ENCODE measurements at regions not wholly inside any gene's neighbourhood (a gene's known extent, or its start where the extent isn't known, plus 50 kb on each side); places are given as distances from the start of the nearest gene placed in this dataset.
"Not testable (repeated sequence)": the region's sequence is repeated elsewhere in the genome, so short reads cannot be mapped to it uniquely, and the experiment has no call there.

DNA sequence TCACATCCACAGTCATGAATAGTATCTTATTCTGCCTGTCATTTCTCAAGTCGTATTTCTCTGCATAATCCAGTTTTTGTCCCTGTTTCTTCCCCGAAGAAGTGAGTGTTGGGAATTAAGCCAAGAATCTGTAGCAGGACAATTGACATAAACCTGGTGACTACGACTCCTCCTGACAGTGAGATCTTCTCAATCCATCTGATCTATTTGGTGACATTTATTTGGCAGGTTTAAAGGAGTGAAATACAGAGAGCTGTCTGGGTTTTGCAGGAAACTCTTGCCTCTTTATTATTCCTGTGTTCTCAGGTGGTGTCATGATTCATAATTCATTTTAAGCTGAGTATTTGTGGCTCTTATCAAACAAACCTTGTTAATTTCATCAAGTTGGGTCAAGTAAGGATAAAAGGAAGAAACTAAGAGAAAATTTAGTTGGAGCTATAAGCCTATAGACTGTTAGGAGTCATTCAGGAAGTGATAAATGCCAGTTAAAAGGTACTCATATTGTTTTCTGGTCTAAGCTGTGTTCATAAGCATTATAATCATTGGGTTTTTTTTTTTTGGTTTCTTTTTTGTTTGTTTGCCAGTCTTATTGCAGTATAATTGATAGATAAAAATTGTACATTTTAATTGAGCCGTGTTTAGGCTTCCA is 95.9 kb upstream of the PCSK1 start:
- no peak for DNase-seq (ENCODE audit: low read depth)

DNA sequence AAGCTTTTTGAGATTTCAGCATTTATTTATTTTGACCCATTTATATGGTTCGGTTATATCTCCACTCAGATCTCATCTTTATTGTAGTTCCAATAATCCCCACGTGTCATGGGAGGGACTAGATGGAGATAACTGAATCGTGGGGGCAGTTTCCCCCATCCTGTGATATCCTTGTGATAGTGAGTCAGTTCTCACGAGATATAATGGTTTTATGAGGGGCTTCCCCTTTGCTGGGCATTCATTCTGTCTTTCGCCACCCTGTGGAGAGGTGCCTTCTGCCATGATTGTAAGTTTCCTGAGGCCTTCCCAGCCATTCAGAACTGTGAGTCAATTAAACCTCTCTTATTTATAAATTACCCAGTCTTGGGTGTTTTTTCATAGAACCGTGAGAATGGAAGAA is 96.5 kb upstream of the PCSK1 start:
- no peak for DNase-seq (ENCODE audit: low read depth)

DNA sequence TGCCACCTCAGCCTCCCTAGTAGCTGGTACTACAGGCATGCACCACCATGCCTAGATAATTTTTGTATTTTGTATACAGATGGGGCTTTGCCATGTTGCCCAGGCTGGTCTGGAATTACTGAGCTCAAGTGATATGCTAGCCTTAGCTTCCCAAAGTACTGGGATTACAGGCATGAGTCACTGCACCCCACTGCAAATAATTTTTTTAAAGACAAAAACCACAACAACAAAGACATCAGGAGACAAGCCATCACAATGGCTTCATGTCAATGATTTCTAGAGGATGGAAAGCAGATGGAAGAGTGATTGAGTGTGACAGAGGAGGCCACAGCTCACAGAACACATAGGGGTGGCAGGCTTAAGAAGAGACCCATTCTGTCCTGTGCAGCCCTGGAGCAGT is 97.9 kb upstream of the PCSK1 start:
- no peak for DNase-seq (ENCODE audit: low read depth)

DNA sequence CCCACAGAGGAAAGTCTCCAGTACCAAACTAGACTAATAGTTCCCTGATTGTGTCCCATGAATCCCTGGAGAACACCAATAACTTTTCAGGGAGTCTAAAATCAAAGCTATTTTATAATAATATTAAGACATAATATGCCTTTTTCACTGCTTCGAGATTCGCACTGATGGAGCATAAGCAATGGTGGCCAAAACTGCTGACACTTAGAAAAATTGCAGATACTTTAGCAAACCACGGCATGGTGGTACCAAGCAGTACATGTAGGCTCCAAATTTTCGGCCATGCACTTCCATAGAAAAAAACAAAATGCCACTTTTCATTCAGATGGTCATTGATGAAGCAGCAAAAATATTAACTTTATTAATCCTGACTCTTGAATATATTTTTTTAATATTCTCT is 100.3 kb upstream of the PCSK1 start:
- no peak for DNase-seq (ENCODE audit: low read depth)

DNA sequence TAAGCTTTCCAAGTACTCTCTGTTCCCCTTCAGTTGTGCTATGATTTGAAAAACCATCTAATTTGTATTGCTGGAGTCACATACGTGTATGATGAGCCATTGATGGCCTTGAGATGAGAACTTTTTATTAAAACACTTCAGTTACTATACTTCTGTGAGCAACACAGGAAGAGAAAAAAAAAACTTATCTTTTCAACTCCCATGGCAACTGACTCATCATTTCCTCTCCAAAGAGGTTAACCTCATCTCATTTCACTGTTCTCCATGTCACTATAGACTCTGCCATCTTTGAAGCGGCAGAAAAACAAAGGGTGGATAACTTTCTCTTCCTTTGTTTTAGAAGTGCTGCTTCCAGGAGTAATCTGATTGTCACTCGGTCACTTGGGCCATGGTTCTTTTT is 104.3 kb upstream of the PCSK1 start:
- no peak for DNase-seq (ENCODE audit: low read depth)

DNA sequence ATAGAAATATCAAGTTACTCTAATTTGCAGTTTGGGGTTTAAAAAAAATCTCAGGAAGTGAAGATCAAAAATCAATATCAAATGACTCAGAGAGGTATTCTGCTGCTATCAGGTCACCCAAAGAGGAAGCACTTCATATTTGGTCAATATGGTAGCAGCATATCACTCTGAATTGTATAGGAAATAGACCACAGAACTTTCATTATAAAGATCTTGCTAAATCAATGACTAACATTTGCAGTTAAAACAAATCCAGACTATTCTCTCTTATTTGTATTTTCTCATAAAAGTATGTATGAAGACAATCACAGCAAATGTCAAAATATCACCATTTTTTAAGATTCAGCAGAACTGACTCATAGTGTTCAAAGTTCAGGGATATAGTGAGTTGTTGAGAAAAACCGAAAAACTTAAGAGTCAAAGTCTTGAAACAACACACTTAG is 105.8 kb upstream of the PCSK1 start:
- DNase-seq (ENCODE audit: low read depth), result no peak

DNA sequence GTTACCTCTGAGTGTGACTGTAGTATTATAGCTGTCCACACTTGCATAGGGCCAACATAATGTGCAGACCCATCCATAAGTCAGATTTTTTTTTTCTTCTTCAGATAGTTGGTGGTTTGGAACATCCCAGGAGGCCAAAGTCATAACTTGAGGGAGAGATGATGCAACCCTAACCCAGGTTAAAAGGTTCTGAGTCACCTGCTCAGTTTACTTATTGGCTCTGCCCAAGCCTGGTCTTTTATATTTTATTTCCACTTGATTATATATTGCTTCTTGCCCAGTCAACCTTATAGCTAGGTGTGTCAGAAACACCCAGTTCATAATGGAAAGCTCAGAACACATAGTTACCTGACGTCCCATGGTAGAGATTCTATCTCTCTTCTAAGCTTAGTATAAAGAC is 113.1 kb upstream of the PCSK1 start:
- DNase-seq (ENCODE audit: low read depth), result no peak

DNA sequence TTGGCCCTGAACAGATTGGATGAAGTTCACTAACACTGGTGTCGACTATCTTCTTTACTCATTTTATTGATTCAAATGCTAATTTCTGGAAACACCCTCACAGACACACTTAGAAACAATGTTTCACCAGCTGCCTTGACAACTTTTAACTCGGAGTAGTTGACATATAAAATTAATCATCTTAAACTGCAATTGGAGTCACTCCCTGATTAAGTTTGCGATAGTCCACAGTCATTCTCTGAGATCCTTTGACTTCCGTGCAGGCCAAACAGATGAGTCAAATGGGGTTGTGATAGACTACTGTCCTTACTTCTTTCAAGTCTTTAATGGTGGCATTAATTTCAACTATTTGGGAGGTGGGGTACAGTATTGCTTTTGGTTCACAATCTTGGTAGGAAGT is 114.4 kb upstream of the PCSK1 start:
- no peak for DNase-seq (ENCODE audit: low read depth)

DNA sequence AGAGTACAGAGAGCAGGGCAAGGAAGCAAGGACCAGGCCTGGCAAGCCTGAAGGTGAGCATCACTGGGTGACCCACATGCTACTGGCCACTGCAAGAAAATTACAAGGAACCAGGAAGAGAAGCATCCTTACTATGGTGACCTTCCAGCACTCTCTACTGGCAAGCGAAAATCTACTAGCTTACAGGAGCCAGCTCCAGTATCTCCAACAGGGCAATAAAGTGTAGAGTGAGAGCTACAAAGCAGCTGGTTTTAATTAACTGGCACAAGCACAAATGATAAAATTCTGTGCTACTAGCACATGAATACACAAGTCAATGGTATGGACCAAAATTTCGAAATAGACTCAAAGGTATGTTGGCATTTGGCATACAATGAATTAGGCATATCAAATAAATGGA is 113.3 kb upstream of the CAST start:
- DNase-seq (ENCODE audit: low read depth), result no peak

DNA sequence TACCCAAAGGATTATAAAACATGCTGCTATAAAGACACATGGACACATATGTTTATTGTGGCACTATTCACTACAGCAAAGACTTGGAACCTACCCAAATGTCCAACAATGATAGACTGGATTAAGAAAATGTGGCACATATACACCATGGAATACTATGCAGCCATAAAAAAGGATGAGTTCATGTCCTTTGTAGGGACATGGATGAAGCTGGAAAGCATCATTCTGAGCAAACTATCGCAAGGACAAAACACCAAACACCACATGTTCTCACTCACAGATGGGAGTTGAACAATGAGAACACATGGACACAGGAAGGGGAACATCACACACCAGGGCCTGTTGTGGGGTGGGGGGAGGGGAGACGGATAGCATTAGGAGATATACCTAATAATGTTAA is 101.3 kb upstream of the CAST start:
- not testable (repeated sequence) for DNase-seq (ENCODE audit: low read depth)

DNA sequence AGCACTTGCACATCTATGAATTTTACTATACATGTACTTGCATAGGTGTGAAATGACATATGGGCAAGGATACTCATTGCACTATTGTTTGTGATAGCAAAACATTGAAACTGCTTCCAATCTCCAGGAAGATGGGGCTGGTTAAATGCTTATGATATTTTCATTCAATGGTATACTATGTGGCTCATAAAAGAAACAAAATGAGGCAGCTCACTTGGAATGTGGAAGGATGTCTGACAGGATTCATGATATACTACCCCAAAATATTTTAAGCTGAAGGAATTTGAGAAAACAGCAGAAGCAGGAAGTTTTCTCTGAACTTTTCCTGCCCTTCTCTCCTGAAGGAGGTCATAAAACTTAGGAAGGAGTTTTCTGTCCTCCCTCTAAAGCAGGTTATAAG is 99.6 kb upstream of the CAST start:
- DNase-seq (ENCODE audit: low read depth), result no peak

DNA sequence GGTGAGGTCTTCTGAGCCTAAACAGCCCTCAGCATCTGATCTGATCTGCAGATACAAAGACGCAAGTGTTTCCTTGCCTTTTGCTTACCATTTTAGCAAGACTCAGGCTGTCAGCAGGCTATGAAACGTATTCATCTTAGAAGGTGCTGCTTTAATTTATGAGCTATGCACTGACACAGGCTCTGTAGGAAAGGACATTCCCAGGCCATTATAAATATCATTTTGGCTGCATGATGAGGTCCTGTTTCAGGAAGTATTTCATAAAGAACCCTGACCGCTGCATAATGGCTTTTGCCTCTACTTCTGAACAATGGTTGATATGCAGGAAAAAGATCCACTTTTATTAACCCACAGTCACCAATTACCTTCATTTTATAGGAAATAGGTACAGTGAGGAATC is 98.4 kb upstream of the CAST start:
- no peak for DNase-seq (ENCODE audit: low read depth)

DNA sequence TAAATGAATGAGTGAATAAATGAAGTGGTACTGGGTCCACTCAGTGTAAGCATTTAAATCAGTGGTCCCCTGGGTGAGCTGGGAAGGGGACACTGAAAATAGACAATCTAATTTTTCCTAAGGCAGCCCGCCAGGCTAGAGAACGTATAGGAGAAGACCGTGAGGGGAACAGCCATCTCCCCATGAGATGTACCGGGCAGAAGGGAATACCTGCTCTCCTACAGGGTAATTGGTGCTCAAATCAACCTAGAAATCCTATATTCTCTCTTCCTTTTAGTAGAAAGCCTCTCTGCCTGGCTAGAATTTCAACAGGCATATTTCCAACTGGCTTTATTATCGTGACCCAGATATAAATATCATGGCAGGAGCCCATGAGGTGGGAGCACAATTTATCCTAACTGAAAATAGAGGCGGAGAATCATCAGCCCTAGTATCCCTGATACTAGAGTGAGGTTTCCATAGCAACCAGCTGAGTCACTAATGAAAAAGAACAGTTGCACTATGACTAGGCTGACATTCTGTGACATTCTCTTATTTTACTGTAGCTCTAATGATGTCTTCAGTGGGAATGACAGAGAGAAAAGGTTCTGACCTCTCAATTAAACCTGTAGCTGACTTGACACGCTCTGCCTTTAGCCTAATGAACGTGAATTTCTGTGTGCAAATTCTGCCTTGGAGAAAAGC is 96.5 kb upstream of the CAST start:
- no peak for DNase-seq (ENCODE audit: low read depth)

DNA sequence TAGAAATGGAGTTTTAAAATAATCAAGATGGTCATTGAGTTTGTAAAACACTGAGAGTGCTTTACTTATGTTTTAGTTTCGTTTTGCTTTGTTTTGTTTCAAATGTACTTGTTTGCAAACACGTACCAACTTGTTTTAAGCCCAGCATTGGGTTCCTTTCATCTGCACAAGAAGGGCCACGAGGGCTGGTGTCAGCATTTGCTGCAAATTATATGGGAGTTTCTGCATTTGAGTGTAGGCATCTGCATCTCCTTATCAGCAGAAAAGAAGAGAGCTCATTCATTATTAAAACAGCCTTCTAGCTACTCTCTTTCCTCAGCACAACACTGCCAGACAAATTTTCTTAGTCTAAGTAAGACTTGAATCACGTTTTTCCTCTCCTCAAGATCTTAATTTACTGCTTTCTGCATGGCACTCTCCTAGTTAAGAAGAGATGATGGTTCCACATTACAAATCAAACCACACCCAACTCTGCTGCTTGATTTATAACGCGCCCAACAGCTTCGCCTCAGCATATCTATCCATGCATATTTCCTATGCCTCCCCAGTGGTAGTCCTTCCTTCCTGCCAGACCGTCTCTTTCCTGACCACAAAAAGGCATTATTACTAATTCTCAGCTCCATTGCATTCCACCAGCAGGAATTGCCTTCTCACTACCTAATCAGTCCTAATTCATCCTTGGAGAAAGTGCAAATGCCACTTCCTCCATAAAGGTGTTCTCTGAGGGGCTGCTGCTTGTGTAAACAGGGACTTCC is 95.2 kb upstream of the CAST start:
- DNase-seq (ENCODE audit: low read depth), result no peak

DNA sequence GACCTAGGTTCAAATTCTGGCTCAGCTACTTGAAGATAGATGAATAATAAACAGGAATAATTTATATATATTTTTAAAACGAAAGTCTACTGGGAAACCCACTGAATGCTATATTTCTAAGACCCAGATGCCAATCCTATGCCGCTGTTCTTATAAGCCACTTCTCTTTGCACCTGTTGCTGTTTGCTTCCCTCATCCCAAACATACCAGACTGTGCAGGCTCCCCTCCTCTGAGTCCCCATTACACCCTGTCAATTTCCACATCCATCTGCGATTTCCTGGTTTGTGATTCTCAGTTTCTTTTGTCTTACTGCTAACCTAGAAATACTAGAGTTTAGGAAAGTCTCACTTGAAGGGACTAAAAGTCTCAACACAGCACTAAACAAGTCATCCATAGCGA is 92.8 kb upstream of the CAST start:
- no peak for DNase-seq (ENCODE audit: low read depth)

DNA sequence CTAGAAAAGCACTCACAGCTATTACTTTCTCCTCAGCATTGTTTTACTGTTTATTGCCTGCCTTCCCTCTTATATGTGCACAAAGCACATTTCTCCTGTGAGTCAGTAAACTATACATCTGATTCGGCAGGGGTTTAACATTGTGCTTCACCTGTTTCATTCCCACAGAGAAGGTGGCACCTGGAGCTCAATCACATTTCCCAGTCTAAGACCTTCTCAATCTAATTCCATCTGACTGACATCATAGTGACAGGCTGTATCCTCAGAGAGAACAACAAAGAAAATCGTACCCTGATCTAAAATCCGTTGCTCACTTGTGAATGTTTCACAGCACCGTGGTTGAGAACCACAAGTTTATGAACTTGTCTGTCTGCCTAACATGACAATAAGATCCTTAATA is 92.4 kb upstream of the CAST start:
- no peak for DNase-seq (ENCODE audit: low read depth)

DNA sequence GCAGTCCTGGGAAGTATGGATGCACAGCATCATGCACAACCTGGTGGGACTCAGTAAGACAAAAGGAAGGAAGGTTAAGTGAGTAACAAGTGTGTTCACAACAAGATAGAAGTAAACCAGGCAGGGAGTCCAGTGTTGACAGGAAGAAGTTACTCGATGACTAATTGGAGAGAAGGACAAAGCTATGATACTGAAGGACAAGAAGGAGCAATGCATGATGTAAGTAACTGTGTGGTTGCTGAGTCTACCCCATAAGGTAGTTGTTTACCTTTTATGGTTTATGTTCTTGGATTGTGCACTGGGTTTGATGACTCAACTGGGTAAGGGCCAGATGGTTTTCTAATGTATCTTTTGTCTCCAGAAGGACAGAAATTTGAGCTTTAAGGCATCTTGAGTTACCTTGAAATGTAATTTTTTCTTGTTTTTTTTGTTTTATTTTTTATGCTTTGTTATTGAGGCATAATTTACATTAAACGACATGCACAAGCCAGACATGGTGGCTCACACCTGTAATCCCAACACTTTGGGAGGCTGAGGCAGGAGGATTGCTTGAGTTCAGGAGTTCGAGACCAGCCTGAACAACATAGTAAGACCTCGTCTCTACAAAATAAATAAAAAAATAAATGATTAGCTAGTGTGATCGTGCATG is 89.2 kb upstream of the CAST start:
- no peak for DNase-seq (ENCODE audit: low read depth)

DNA sequence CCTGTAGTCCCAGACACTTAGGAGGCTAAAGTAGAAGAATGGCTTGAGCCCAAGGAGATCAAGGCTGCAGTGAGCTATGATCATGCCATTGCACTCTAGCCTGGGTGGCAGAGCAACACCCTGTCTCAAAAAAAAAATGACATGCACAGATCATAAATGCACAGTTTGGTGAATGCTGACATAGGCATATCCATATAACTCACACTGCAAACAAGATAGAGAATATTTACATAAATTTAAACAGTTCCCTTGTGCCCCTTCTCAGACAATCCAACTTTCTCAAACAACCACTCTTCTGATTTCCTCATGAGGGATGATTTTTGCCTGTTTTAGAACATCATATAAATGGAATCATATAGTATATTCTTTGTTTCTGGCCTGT is 88.7 kb upstream of the CAST start:
- no peak for DNase-seq (ENCODE audit: low read depth)

DNA sequence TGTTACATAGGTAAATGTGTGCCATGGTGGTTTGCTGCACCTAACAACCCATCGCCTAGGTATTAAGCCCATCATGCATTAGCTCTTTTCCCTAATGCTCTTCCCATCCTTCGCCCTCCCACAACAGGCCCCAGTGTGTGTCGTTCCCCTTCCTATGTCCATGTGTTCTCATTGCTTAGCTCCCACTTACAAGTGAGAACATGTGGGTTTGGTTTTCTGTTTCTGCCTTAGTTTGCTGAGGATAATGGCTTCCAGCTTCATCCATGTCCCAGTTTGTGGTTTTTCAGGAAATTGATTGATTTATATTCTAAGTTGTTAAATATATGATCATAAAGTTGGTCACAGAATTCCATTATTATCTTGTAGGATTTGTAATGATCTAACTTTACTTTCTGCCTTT is 85.3 kb upstream of the CAST start:
- DNase-seq (ENCODE audit: low read depth), result no peak

DNA sequence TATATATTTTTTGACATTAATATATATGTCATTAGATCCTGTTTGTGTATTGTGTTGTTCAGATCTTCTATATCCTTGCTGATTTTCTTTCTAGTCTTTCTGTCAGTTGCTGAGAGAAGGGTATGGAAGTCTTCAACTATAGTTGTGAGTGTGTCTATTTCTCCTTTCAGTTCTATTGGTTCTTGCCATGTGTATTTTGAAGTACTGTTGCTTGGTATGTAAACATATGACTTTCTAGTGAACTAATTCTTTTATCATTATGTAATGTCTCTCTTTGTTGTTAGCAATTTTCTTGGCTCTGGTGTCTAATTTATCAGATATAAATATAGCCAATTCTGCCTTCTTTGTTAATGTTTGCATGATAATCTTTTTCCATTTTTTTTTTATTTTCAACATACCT is 84.3 kb upstream of the CAST start:
- no peak for DNase-seq (ENCODE audit: low read depth)

DNA sequence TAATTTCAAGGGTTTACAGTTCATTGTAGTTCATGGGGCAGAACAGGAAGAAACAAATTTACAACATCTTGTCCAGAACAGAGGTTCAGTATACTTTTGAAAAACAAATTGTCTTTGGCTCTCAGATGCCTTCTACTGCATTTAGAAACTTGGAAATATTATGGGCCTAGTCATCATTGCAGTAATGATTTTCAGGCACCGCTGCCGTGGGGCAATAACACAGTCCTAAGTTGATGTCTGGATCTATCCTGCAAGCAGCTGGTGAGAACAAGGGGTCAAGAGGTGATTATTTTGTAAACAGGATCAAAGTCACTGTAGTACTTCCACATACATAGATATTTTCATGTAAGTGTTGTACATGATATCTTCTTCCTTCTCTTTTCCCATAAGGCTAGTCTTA is 82.5 kb upstream of the CAST start:
- DNase-seq (ENCODE audit: low read depth), result no peak

DNA sequence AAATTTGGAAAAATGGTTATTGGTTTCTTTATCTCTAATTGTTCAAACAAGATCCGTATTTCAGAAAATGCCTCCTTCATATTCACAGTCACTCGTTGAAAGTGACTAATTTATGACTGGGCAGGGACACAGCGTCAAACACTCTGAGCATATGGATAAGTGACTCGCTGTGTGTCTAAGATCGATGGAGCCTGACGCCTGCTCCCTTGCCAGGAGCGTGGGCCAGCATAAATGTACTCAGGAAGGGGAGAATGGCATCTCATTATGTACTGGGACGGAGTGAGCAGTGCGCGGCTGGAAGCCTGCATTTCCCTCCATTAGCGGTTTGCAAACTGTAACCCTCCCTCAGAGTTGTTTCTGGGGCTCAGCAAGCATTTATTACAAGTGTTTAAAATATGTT is 79.8 kb upstream of the CAST start:
- no peak for DNase-seq (ENCODE audit: low read depth)

DNA sequence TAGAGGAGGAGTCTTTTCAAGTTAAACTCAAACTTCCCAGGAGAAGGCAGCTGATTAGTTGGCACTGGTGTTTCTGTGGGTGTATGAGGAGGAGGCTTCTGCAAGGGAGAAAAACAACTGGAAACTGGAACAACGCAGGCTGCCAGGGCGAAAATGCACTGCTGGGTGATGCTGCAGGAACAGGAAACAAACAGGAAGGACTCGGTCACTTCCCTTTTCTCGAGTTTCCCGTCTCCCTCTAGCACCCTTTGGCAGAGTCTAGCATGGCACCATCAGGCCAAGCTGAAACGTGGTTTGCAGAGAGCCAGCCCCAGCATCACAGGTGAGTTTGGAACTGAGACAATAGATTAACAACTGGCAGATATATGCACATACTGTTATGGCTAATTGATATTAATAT is 77.5 kb upstream of the CAST start:
- no peak for DNase-seq (ENCODE audit: low read depth)
